ENCODE measurements at regions not wholly inside any gene's neighbourhood (a gene's known extent, or its start where the extent isn't known, plus 50 kb on each side); places are given as distances from the start of the nearest gene placed in this dataset.
A peak's percentile ranks its signal among the peaks of the same experiment; 100 is the strongest.

DNA sequence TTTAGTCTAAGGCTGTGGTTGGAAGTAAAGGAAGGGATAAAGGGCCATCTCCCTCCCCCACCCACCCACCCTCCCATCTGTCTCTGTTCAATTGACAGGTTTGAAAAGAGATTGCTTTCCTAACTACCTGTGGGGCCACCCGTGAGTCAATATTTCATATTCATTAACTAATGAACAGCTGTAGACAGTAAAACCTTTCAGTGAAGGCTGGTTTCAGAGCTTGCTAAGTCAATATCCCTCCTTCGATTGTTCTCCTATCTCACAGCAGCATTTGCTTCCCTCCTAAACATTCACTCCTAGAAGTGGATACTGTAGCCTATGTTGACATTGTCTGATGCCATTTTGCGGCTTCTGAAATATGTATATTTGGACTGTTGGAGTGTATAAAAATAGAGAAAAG, 85.9 kb upstream of the SYNPR start:
- Histone ChIP-seq H3K9ac (ENCODE audit: low read length) (no peak overlapping the region), H3K27ac (ENCODE audit: low read length) (no peak overlapping the region), H3K4me2 (ENCODE audit: low read length) (no peak overlapping the region), H3K79me2 (replicated peaks; ENCODE audit: insufficient read depth, low read length) (no peaks in the 10 kb centered on the region), H3K9me3 (ENCODE audit: low read length) (no peaks in the 10 kb centered on the region), H3K9me2 (ENCODE audit: insufficient read depth, low read length) (no peaks in the 10 kb centered on the region), H3K27me3 (ENCODE audit: insufficient read depth, low read depth, low read length) (no peaks in the 10 kb centered on the region), H4K20me1 (ENCODE audit: insufficient read depth) (no peaks in the 10 kb centered on the region), H3K36me3 (ENCODE audit: insufficient read depth, low read length) (no peaks in the 10 kb centered on the region), H3F3A (ENCODE audit: insufficient read depth, low read length, poor library complexity, severe bottlenecking) (no peaks in the 10 kb centered on the region), H2AFZ (ENCODE audit: low read depth, low read length) (no peak overlapping the region), H3K4me3 (ENCODE audit: low read length) (no peak overlapping the region)
- TF ChIP-seq REST (IDR thresholded peaks at IDR 0.05; ENCODE audit: borderline replicate concordance) (no peak), POLR2AphosphoS5 (IDR thresholded peaks at IDR 0.05) (no peak), MXI1 (conservative IDR thresholded peaks at IDR 0.05; ENCODE audit: poor library complexity, severe bottlenecking) (no peak), TAF1 (IDR thresholded peaks at IDR 0.05; ENCODE audit: low read depth) (no peak), RAD21 (conservative IDR thresholded peaks at IDR 0.05) (no peak), EZH2 (IDR thresholded peaks at IDR 0.05; ENCODE audit: borderline replicate concordance, insufficient read depth, low read length, poor library complexity, severe bottlenecking) (no peak), CTCF (IDR thresholded peaks at IDR 0.05; ENCODE audit: poor library complexity, severe bottlenecking) (no peak), SMC3 (conservative IDR thresholded peaks at IDR 0.05; ENCODE audit: poor library complexity) (no peak), EP300 (conservative IDR thresholded peaks at IDR 0.05; ENCODE audit: poor library complexity, severe bottlenecking) (no peak)

GRCh38 chr3:63193647-63194046, 84.5 kb upstream of the SYNPR start:
- Histone ChIP-seq H3K27me3 (ENCODE audit: insufficient read depth, low read depth, low read length) (no peaks in the 10 kb centered on the region), H4K20me1 (ENCODE audit: insufficient read depth) (no peaks in the 10 kb centered on the region), H2AFZ (ENCODE audit: low read depth, low read length) (no peak overlapping the region), H3K79me2 (replicated peaks; ENCODE audit: insufficient read depth, low read length) (no peaks in the 10 kb centered on the region), H3K9ac (ENCODE audit: low read length) (no peak overlapping the region), H3K27ac (ENCODE audit: low read length) (no peak overlapping the region), H3K9me3 (ENCODE audit: low read length) (no peaks in the 10 kb centered on the region), H3K4me3 (ENCODE audit: low read length) (no peak overlapping the region), H3K9me2 (ENCODE audit: insufficient read depth, low read length) (no peaks in the 10 kb centered on the region), H3K36me3 (ENCODE audit: insufficient read depth, low read length) (no peaks in the 10 kb centered on the region), H3K4me2 (ENCODE audit: low read length) (no peak overlapping the region), H3F3A (ENCODE audit: insufficient read depth, low read length, poor library complexity, severe bottlenecking) (no peaks in the 10 kb centered on the region)
- TF ChIP-seq MXI1 (conservative IDR thresholded peaks at IDR 0.05; ENCODE audit: poor library complexity, severe bottlenecking), result no peak
- TF ChIP-seq TAF1 (IDR thresholded peaks at IDR 0.05; ENCODE audit: low read depth), result no peak
- TF ChIP-seq POLR2AphosphoS5 (IDR thresholded peaks at IDR 0.05), result no peak
- no peak for TF ChIP-seq REST (IDR thresholded peaks at IDR 0.05; ENCODE audit: borderline replicate concordance)
- TF ChIP-seq CTCF (IDR thresholded peaks at IDR 0.05; ENCODE audit: poor library complexity, severe bottlenecking), result peak; percentile 87
- TF ChIP-seq EP300 (conservative IDR thresholded peaks at IDR 0.05; ENCODE audit: poor library complexity, severe bottlenecking), result no peak
- peak; percentile 96 for TF ChIP-seq SMC3 (conservative IDR thresholded peaks at IDR 0.05; ENCODE audit: poor library complexity)
- TF ChIP-seq RAD21 (conservative IDR thresholded peaks at IDR 0.05), result peak; percentile 95
- no peak for TF ChIP-seq EZH2 (IDR thresholded peaks at IDR 0.05; ENCODE audit: borderline replicate concordance, insufficient read depth, low read length, poor library complexity, severe bottlenecking)

All from neural cell (in vitro differentiated cells).